Heart left ventricle (tissue), 16 donors: ENCODE measurements at regions not wholly inside any gene's neighbourhood (a gene's known extent, or its start where the extent isn't known, plus 50 kb on each side); places are given as distances from the start of the nearest gene placed in this dataset.

Experiments used
- ATAC-seq, 4 donors: fragments of 200-7000 bp; cut with Tn5 transposase; one replicate each; pipeline ENCODE4 v1.9.1; 2020 to 2022; ENCODE audit warnings: moderate library complexity in 4 of 4, mild to moderate bottlenecking in 3 of 4, moderate number of reproducible peaks in 1 of 4
- DNase-seq, 5 donors: peaks; one replicate each; pipeline ENCODE4 v3.0.0-alpha.2; 2020
- H3K27ac ChIP-seq, 12 donors: fragments of 200-600 bp; sonication (generic) in 4 of 12; one replicate each; pipeline versions ENCODE4 v1.5.0 to v1.8.0; 2016 to 2022; ENCODE audit warnings: mild to moderate bottlenecking in 2 of 12
- H3K27me3 ChIP-seq, 9 donors: fragments of 200-600 bp; sonication (generic) in 2 of 9; one replicate each; pipeline versions ENCODE4 v1.5.1 to v1.8.0; 2016 to 2022; ENCODE audit warnings: mild to moderate bottlenecking in 3 of 9
- H3K36me3 ChIP-seq, 9 donors: fragments of 200-600 bp; sonication (generic) in 2 of 9; one replicate each; pipeline versions ENCODE4 v1.5.0 to v1.8.0; 2018 to 2022; ENCODE audit warnings: mild to moderate bottlenecking in 2 of 9
- H3K4me1 ChIP-seq, 12 donors: fragments of 200-600 bp; sonication (generic) in 4 of 12; one replicate each; pipeline versions ENCODE4 v1.5.0 to v1.8.0; 2016 to 2022; ENCODE audit warnings: mild to moderate bottlenecking in 3 of 12
- H3K4me3 ChIP-seq, 12 donors: fragments of 200-600 bp; sonication (generic) in 4 of 12; one replicate each; pipeline versions ENCODE4 v1.5.0 to v1.8.0; 2017 to 2022; ENCODE audit warnings: mild to moderate bottlenecking in 9 of 12, moderate library complexity in 4 of 12
- H3K9me3 ChIP-seq, 12 donors: fragments of 200-600 bp; sonication (generic) in 4 of 12; one replicate each; pipeline versions ENCODE4 v1.5.0 to v1.8.0; 2016 to 2022; ENCODE audit warnings: mild to moderate bottlenecking in 1 of 12
- POLR2A ChIP-seq, 2 donors: fragments of 450-650 bp; IDR thresholded peaks; one replicate each; pipeline ENCODE4 v1.6.1; 2017; ENCODE audit warnings: antibody characterized with exemption in 2 of 2, mild to moderate bottlenecking in 2 of 2, moderate library complexity in 2 of 2
- WGBS, 4 donors: extraction: QIAGEN DNeasy Blood & Tissue Kit in 2 of 4; methylation state at CpG; one replicate each; pipeline versions ENCODE4 v1.1.5 to v1.1.7; 2013 to 2018; 5-methylcytosine and 5-hydroxymethylcytosine counted together
- intact Hi-C, 10 donors: fragments of 100-400 bp; cut with DNase I; formaldehyde crosslinking; loops; one replicate each; pipeline versions ENCODE4 v1.11.1 to v1.14.2; 2022
- TF ChIP-seq, protein P1 (sequence below), 12 donors: fragments of 200-600 bp; sonication (generic) in 4 of 12; IDR thresholded peaks; one replicate each; pipeline versions ENCODE4 v1.5.0 to v1.8.0; 2018 to 2022; ENCODE audit warnings: antibody characterized with exemption in 12 of 12, mild to moderate bottlenecking in 5 of 12
- donor health status: ischemic (EF 13 %, LVEDD 7.1; RV severe dilation, severe dysfunction).
- donor health status: healthy with polysubstance abuse.
- donor health status: DM: no; HTN: yes; CAD: no.
- donor health status: DM: no; HTN: no; CAD: no.
- donor health status: ischemic (EF 25% LVEDD 6.9; RV normal size, moderate dysfunction).
- donor health status: ischemic (EF 25% LVEDD 5.7; RV mildly dilated, moderate dysfunction).
- donor health status: healthy.
- donor health status: DM: yes; HTN: yes; CAD: no.
- donor health status: ischemic (EF 35%, LVEDD 5.7; RV mildly dilated, moderate dysfunction).
- donor health status: nonischemic (EF 11% LVEDD 7.7; RV severe dilation, severe dysfunction).
- donor health status: DM: yes; HTN: yes; CAD: no.
- donor health status: PGD.
- donor health status: ischemic (EF 29% LVEDD 5.4; RV normal size, mild dysfunction).
- donor health status: nonischemic (EF 23%, LVEDD 6.1; RV moderate dilation, normal function).

DNA sequence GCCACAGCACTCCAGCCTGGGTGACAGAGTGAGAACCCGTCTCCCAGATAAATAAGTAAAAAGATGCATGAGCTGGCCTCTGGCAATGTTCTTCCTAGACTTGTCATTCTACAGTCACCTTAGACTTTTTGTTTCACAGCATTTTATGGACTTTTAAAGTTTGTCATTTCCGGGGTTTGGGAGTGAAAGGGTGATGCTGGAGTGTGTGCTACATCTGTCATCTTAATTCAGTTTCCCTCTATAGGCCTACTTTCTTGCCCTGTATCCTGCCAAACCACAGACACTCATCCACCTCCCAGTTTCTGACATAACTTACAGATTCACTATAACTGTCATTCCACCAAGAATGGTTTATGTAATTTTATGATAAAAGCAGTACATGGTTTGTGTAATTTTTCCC is 166.7 kb upstream of the PARP11 start:
- no peak overlapping the region for H3K27ac ChIP-seq
- ATAC-seq (no peak), DNase-seq (no peak)
- intact Hi-C loops = loop anchor here (5.0 to 10.0 kb wide), 7 partner anchors 43 to 237 kb away; partner anchors contain the start of gene CCND2 (in 2 of the 10)
- no peaks in the 10 kb centered on the region for H3K36me3 ChIP-seq
- H3K4me3 ChIP-seq = no peak overlapping the region
- 86 to 93% (median 90%) methylated on average over 2 of the region's 2 CpGs for WGBS, 4 donors
- H3K27me3 ChIP-seq = peaks cover 0 to 4% (median 0%) of the 10 kb centered on the region in 9 donors
- H3K4me1 ChIP-seq = peaks cover 0 to 2% (median 0%) of the 10 kb centered on the region in 12 donors
- no peaks in the 10 kb centered on the region for H3K9me3 ChIP-seq
- TF ChIP-seq, protein P1, sequence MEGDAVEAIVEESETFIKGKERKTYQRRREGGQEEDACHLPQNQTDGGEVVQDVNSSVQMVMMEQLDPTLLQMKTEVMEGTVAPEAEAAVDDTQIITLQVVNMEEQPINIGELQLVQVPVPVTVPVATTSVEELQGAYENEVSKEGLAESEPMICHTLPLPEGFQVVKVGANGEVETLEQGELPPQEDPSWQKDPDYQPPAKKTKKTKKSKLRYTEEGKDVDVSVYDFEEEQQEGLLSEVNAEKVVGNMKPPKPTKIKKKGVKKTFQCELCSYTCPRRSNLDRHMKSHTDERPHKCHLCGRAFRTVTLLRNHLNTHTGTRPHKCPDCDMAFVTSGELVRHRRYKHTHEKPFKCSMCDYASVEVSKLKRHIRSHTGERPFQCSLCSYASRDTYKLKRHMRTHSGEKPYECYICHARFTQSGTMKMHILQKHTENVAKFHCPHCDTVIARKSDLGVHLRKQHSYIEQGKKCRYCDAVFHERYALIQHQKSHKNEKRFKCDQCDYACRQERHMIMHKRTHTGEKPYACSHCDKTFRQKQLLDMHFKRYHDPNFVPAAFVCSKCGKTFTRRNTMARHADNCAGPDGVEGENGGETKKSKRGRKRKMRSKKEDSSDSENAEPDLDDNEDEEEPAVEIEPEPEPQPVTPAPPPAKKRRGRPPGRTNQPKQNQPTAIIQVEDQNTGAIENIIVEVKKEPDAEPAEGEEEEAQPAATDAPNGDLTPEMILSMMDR (IDR thresholded peaks at IDR 0.05) = no peak
- TF ChIP-seq POLR2A (IDR thresholded peaks at IDR 0.05) = no peak

DNA sequence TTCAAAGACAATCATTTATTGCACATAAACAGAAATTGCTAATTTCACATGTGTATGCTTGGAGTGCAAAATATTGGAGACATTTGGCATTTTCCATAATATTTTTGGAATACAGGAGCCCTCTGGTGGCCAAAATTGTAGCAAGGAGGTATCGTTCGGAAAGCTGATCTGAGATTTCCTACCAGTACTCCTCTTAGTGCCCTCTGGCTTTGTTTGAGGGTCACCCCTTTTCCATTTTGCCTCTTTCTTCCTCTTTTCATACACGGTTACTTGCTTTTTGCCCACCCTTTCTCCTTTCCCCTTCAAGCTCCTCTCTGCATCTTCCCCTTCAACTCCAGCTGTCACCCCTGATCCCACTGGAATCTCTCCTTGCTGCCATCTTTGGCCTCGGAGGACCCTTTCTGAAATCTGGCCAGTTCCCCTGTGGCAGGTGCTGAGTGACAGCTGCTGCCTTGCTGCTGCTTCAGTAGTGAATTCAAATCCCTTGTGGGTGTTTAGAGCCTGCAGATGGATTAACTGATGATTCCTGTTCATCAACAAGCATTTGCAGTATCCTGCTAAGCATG is 164.6 kb upstream of the PARP11 start:
- H3K36me3 ChIP-seq = no peaks in the 10 kb centered on the region

DNA sequence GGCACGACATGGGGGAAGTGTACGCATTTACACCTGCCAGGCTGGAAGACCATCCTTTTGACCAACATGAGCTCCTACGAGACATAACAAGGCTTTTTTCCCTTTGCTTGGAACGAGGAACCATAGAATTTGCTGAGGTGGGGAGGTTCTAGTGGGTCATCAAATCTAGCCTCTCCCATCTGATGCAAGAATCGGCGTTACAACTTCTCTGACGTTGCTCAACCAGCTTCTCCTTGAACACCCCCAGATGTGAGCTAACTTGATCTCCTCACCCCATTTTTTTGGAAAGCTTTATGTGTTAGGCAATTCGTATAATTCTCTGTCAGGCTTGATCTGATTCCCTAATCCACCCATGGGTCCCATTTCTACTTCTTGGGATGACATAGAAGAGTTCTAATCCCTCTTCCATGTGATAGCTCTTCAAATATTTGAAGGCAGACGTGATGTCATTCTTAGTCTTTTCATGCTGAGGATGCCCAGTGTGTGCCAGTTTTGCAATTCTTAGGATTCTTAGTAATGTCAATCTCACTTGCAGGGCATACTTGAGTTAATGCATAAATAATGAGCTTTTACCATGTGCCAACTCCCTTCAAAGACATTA is 163.6 kb upstream of the PARP11 start:
- TF ChIP-seq, protein P1 (IDR thresholded peaks at IDR 0.05) = no peak
- TF ChIP-seq POLR2A (IDR thresholded peaks at IDR 0.05) = no peak
- Histone ChIP-seq H3K9me3 (no peaks in the 10 kb centered on the region), H3K27ac (no peak overlapping the region), H3K4me3 (no peak overlapping the region), H3K27me3 (peaks cover 0 to 4% (median 0%) of the 10 kb centered on the region in 9 donors), H3K4me1 (peaks cover 0 to 4% (median 1%) of the 10 kb centered on the region in 12 donors), H3K36me3 (no peaks in the 10 kb centered on the region)
- DNase-seq (no peak), ATAC-seq (no peak)
- intact Hi-C loops = loop anchor here (1.0 to 10.0 kb wide), 11 partner anchors 39 to 241 kb away; partner anchors contain the start of gene CCND2 (in 2 of the 10)
- 87 to 92% (median 89%) methylated on average over 9 of the region's 9 CpGs for WGBS, 4 donors

More for the DNA sequence above, 164.6 kb upstream of the PARP11 start:
- peaks cover 0 to 2% (median 0%) of the 10 kb centered on the region in 12 donors for H3K4me1 ChIP-seq
- H3K9me3 ChIP-seq = no peaks in the 10 kb centered on the region
- peaks cover 0 to 4% (median 0%) of the 10 kb centered on the region in 9 donors for H3K27me3 ChIP-seq
- H3K4me3 ChIP-seq = no peak overlapping the region
- no peak overlapping the region for H3K27ac ChIP-seq
- TF ChIP-seq POLR2A (IDR thresholded peaks at IDR 0.05) = no peak
- TF ChIP-seq, protein P1 (IDR thresholded peaks at IDR 0.05) = peak; percentile 52 to 80 (median 70)
- intact Hi-C loops = loop anchor here (1.0 to 10.0 kb wide), 11 partner anchors 41 to 239 kb away; partner anchors contain the start of gene CCND2 (in 2 of the 10)
- peak in 1 of 5 donors; percentile 34 for DNase-seq
- 25 to 29% (median 27%) methylated on average over 4 of the region's 4 CpGs for WGBS, 4 donors
- ATAC-seq = peak in 1 of 4 donors; percentile 20

DNA sequence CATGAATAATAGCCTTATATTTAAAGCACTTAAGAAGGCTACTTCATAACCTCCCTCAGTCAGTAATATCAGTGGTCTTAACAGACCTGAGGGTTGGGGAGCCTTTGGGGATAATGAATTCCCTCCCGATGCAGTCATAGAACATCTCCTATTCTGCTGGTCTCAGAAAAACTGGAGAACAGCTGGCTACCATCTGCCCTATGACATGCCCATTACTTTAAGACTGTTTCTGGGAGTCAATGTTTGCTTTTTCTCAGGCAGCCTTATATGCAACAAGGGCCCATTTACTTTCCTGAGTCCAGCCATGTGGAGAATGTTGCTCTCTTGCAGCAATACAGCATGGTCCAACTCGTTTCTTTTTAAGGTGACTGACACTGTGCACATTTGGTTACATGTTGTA is 161.7 kb upstream of the PARP11 start:
- DNase-seq (no peak), ATAC-seq (no peak)
- Histone ChIP-seq H3K36me3 (no peaks in the 10 kb centered on the region), H3K4me3 (no peak overlapping the region), H3K27ac (no peak overlapping the region), H3K9me3 (no peaks in the 10 kb centered on the region), H3K4me1 (peaks cover 0 to 14% (median 9%) of the 10 kb centered on the region in 12 donors), H3K27me3 (peaks cover 0 to 4% (median 0%) of the 10 kb centered on the region in 9 donors)
- intact Hi-C loops = loop anchor here (5.0 to 10.0 kb wide), 6 partner anchors 38 to 242 kb away; partner anchors contain the start of gene CCND2 (in 2 of the 10)
- WGBS, 4 donors = 53 to 67% (median 60%) methylated on average over 2 of the region's 2 CpGs
- TF ChIP-seq POLR2A (IDR thresholded peaks at IDR 0.05) = no peak
- TF ChIP-seq, protein P1 (IDR thresholded peaks at IDR 0.05) = no peak
